ENCODE measurements at regions not wholly inside any gene's neighbourhood (a gene's known extent, or its start where the extent isn't known, plus 50 kb on each side); places are given as distances from the start of the nearest gene placed in this dataset.

GRCh38 chr11:29657709-29658108 lies 359.1 kb downstream of the KCNA4 start:
- TF ChIP-seq POLR2AphosphoS5 (IDR thresholded peaks at IDR 0.05; ENCODE audit: low read depth, low read length) (no peak), POLR2A (IDR thresholded peaks at IDR 0.05; ENCODE audit: low read depth, low read length) (no peak), TAF1 (IDR thresholded peaks at IDR 0.05; ENCODE audit: low read depth, low read length) (no peak), POU2F2 (IDR thresholded peaks at IDR 0.05; ENCODE audit: low read depth, low read length) (no peak)
